ENCODE measurements at regions not wholly inside any gene's neighbourhood (a gene's known extent, or its start where the extent isn't known, plus 50 kb on each side); places are given as distances from the start of the nearest gene placed in this dataset.

DNA sequence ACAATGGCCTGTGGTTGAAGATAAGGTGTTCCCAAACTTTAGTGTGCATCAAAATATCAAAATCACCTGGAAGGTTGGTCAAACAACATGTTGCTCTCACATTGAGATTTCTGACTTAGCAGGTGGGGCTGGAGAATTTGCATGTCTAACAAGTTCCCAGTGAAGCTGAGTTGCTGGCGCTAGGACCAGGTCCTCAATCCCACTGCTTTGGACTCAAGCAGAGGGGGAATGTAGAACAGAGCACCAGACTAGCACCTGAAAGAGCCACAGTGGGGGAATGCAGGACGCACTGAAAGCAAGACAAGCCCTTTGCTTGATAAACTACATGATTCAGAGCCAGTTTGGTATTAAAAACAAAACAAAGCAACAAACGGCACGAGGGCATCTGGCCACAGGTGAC lies 458.1 kb downstream of the MTRR start:
- DNase-seq (ENCODE audit: low spot score), result no peak

DNA sequence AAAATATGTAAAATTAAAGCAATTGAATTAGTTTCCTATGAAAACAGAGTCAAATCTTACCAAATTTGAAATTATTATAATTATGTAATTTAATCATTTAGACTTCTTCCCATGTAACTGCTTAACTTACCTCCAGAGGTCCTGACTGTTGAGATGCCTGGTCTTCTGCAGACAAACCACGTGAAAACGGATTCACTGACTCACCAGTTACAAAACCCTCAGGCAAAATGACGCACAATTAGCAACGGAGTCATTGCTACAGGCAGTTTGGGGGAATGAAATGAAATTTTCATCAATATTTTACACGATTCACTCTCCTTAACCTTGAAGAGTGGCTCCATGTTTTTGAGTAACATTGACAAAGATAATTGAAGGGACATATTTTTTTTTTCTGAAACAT lies 460.8 kb downstream of the MTRR start:
- DNase-seq (ENCODE audit: low spot score), result no peak

DNA sequence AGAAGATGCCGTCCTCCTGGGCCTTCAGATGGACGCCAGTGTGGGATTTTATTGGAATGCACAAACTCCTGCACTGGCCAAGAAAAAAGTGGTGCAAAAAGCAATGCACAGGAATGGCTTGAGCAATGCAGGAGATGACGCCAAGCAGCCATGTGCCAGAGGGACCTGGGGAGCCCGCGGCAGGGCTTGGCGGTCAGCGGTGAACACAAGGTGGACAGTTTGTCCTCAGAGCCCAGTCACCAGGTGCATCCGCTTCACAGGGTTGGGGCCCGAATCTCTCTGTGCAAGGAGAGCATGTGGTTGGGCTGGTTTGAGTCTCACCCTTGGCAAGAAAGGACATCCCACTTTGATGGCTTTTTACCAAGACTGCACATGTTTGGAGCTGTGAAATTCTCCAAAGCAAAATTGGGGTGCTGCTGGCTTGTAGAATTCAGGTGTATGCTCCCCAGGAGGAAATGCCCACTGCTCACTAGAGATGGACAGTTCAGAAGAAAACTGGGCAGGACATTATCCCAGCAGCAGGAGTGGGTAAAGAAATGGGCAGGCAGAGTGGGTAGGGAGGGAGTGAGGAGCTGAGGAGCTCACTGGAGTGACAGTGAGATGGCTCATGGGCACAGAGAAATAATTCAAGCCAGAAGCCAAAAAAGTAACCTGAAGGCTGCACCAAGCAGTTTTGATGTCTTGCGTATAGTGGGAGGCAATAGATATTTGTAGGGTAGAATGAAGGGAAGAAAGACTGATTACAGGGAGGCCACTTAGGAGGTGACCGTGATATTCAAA lies 463.9 kb downstream of the MTRR start:
- no peak for DNase-seq (ENCODE audit: low spot score)

DNA sequence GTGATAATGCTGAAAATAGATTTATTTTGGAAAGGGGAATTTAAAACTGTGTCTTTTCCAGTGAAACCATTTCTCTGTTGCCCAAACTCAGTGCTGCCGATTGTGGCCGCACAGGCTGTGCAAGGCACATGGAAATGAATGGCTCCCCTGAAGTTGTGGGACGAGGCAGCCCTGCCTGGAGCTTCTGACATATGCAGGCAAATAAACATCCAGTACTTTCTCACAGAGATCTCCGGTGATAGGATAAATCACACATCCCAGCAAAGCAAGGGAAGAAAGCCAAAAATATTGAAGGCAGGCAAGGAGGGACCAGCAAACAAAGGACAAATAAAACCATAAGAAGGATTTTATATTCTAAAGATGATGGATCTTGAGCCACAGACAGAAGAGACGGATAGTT lies 464.5 kb downstream of the MTRR start:
- no peak for DNase-seq (ENCODE audit: low spot score)

DNA sequence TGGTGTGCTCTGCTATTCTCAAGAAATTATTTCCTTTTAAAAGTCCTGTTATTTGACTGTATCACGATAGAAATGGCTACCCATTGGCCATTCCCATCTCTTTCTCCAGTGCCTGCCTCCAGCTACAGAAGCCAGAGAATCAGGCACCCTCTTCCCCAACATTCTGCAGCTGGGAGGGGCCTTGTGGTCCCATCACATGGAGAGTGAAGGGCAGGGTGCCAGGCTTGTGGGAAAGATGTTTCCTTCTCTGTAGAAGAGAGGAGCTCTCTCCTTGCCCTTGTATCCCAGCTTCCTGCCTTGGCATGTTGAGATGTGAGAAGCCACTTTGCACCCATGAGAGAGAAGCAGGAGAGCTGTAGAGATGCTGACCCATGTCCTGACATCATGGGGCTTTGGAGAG lies 465.0 kb downstream of the MTRR start:
- DNase-seq (ENCODE audit: low spot score), result no peak

DNA sequence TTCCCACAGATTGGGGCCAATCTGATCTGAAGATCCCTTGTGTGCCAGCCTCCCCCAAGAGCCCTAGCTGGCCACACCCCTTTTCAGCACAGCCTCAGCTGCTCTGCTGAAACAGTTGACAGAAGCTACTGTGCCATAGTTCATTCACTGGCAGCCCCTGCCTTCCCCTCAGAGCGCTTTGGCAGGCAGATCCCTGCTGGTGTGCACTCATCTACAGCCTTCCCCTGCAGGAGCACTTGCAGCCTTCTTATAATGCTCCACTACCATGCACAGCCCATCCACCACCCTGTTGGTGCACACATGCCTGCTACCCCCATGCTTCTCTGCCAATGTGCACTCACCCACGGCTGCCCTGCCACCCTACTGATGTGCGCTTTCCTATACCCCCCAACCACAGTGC lies 471.3 kb downstream of the MTRR start:
- DNase-seq (ENCODE audit: low spot score), result no peak

DNA sequence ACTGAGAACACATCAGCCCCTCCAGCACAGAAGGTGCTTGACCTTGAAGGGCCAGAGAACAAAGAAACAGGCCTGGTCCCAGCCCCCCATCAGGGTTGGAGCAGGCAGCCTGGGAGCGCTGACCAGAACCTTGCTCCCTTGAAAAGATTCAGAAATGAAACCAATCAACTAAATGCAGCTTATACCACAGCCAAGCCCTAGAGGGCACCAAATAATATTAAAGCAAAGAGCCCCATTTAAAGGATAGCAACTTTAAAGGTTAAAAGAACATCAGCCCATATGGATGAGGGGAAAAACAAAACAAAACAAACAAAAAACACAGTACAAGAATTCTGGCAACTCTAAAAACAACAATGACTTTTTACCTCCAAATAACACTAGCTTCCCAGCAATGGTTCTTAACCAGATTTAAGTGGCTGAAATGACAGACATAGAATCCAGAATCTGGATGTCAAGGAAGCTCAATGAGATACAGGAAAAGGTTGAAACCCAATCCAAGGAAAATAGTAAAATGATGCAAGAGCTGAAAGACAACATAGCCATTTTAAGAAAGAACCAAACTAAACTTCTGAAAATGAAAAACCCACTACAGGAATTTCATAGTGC lies 471.9 kb downstream of the MTRR start:
- peak; percentile 13 for DNase-seq (ENCODE audit: low spot score)

DNA sequence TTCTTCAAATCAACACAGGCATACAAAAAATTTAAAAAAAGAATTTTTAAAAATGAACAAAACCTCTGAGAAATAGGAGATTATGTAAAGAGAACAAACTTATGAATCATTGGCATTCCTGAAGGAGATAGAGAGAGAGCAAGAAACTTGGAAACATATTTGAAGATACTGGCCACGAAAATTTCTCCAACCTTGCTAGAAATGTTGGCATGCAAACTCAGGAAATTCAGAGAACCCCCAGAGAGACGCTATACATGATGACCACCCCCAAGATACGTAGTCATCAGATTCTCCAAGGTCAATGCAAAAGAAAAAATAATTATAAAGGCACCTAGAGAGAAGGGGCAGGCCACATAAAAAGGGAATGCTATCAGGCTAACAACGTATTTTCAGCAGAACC lies 472.5 kb downstream of the MTRR start:
- no peak for DNase-seq (ENCODE audit: low spot score)

DNA sequence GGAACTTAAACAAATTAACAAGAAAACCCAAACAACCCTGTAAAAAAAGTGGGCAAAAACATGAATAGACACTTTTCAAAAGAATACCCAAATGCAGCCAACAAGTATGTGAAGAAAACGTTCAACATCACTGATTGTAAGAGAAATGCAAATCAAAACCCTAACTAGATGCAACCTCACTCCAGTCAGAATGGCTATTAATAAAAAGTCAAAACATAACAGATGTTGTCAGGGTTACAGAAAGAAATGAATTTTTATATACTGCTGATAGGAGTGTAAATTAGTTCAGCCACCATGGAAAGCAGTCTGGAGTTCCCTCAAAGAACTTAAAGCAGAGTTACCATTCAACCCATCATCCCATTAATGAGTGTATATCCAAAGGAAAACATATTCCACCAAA lies 479.0 kb downstream of the MTRR start:
- DNase-seq (ENCODE audit: low spot score), result no peak

DNA sequence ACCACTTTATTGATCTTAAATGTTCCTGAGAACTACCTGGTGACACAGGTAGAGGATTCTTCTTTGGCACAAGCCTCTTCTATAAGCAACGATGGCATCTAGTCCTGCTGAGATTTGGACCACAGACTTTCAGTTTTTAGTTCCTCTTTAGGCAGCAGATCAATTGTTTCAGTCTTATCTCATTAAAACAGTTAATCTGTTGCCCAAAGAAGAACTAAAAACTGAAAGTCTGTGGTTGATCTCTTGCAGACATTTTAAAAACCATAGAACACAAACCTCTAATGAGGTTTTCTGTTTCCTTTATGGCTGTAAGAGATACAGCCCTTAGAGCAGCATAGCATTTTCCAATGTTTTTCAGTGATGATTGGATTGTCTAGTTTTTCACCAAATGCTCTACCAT lies 480.9 kb downstream of the MTRR start:
- no peak for DNase-seq (ENCODE audit: low spot score)

DNA sequence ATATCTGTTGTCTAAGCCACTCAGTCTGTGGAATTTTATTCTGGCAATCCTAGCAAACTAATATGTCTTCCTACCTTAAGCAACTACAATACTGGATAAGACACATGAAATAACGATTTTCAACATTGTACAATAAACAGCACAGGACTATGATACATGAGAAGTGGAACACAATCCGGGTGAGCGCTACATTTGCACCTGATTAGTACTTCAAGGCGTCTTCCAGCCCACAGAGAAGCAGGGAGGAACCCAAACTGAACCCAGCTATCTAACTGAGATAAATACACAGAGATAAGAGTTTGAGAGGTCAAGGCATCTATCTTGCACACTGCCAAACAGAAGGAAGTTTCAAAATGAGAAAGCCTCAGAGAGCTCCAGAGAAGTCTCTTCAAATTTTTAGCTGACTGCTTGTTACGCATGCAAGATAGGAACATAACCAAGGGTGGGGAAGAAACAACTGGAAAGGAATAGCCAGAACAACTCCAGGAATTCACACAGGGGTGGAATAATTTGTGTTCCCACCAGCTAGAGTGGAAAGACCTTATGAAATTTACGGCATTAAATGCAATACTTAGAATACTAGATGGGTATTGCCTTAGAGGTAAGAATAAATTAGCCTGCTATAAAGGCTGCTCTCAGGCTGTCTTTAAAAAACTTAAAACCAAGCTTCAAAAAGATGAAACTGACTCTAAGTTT lies 481.8 kb downstream of the MTRR start:
- no peak for DNase-seq (ENCODE audit: low spot score)

DNA sequence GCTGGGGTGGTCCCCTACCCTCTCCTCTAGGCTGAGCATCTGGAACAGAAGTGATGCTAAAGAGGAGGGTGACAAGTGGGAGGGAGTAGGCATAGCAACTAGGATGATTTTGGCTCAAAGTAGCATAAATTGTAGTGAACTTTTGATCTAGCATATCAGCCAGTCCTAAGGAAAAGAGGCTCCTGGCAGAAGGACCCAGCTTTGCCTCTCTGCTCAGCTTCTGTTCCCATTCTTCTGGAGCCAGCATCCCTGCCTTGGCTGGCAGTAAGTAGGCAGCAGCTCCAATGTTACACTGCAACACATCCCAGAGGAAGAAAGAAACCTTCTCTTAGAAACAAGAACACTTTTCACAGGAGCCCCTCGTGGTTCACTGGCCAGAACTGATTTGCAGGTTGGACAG lies 487.0 kb downstream of the MTRR start:
- no peak for DNase-seq (ENCODE audit: low spot score)

DNA sequence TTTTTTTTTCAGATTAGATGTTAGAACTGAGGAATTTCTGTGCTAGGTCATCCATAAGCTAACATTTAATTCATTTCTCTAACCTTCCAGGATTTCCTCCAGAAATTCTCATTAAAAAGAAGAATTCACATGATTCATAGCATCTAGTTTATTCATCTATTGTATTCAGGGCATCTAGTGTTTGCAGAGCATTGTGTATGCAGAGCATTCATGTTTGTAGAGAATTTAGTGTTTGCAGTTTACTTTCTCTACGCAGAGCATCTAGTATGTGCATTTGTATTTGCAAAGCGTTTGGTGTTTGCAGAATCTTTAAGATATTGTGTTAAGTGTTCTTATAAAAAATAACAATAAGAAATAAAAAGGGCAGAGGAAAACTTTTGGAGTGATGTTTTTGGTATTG lies 491.1 kb downstream of the MTRR start:
- no peak for DNase-seq (ENCODE audit: low spot score)

DNA sequence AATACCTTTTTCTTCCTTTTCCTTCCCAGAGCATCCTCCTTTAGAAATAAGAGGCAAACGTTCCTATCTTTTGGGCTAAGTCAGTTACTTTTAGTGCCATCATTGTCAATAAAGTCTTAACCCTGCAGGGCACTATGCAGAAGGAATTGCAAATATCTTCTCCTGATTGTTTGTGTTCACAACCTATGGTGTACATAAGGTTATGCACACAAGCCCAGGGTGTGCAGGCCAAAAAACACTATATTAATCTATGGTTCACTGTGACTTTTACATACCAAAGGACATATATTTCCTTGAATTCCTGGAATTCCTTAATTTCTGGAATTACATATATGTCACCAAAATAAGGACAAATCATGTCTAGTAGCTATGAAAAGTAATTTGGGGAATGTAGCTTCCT lies 493.5 kb downstream of the MTRR start:
- DNase-seq (ENCODE audit: low spot score), result no peak

DNA sequence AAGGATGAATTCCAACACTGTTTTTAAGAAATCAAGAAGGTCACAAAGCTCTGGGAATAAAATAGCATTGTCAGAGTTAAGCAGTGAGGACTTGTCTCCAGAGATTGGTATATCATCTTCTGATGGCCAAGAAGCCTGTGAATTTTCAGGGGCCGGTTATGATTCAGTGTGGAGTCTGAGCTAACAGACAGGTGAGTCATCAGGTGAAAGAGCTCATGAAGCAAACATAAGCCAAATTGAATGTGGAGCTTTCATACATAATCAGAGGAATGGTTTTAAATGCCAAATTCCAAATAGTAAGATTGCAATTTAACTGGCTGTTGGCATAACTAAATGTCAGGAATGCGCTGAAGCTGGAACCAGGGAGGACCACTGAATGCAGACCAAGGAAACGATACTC lies 494.2 kb downstream of the MTRR start:
- no peak for DNase-seq (ENCODE audit: low spot score)

DNA sequence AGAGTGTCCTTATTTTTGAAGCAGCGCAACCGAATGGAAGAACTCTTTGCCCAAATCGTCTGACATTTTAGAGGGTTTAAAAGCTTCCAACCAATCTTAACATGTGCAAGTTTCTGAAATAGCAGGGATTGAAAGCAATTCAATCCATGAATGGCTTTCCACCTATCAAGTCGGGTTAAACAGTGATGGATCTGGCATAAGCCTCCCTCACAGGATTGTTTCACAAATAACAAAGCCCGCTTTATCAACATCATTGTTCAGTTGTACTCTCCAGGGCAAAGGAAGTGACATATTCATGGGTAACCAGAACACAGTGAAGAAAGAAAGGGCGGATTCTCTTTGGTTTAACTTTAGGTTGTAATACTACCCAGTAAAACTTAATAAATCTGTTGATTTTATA lies 497.3 kb downstream of the MTRR start:
- no peak for DNase-seq (ENCODE audit: low spot score)

DNA sequence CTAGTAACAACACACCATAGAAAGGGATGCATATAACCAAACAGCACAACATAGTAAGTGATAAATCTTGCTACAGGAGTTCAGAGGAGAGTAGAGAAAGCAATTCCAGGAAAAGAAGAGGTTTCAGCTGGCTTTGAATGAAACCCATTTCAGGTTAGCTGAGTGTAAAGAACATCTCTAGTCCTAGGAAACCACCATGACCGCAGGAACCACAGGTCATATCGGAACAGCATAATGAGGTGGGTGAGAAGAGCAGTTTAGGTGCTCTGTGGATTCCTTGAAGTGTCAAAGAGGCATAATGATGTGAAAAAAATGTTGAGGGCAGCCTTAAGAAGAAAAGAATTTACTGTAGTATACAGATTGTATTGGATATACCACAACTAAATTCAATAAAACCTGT lies 507.5 kb downstream of the MTRR start:
- no peak for DNase-seq (ENCODE audit: low spot score)

DNA sequence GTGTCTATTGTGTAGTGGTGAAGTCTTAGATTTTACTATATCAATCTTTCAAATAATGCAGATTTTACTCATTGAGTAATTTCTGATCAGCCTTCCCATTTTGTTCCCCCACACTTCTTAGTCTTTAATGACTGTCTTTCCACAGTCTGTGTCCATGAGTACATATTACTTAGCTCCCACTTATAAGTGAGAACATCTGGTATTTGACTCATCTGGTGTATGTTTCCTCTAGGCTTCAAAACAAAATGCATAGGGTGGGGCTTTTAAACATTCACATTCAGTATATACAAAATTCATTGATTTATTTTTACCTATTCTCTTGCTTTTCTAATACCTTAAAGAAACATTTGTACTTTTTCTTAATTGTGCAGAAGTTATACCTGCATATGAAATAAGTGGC lies 513.0 kb downstream of the MTRR start:
- no peak for DNase-seq (ENCODE audit: low spot score)

DNA sequence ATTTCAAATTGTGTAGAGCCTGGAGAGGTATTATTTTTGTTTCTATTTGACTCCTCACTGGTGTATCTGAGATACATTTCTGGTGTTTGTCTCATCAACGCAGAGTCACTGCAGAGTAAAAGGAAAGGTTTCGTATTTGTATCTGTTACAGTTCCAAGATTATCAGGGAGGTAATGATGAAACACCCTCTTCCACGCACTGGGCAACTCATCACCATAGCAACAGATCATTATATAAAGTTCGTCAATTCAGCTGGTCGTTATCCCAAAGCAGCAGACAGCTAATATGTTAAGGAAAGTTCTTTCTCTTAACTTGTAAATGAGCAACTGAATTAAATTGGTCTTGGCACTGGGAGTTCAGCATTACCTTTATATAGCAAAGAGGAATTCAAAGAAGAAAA lies 513.5 kb downstream of the MTRR start:
- DNase-seq (ENCODE audit: low spot score), result no peak

DNA sequence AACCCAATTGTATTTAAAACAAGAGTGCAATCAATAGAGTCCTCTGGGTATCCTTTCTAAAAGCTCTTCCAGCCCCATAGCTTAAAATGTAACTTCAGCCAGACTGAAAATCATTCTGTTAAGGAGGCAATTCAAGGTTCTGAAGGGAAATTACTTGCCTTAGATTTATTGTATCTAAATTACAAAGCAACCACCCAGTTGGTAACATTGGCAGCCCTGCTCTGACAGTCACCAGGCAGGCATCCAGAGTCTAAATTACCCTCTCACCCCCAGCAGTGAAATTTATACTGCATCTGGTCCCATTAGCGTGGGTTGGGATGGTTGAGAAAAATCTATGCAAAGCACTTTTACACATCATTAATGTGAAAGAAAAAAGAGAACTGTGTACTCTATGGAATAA lies 514.7 kb downstream of the MTRR start:
- DNase-seq (ENCODE audit: low spot score), result no peak

DNA sequence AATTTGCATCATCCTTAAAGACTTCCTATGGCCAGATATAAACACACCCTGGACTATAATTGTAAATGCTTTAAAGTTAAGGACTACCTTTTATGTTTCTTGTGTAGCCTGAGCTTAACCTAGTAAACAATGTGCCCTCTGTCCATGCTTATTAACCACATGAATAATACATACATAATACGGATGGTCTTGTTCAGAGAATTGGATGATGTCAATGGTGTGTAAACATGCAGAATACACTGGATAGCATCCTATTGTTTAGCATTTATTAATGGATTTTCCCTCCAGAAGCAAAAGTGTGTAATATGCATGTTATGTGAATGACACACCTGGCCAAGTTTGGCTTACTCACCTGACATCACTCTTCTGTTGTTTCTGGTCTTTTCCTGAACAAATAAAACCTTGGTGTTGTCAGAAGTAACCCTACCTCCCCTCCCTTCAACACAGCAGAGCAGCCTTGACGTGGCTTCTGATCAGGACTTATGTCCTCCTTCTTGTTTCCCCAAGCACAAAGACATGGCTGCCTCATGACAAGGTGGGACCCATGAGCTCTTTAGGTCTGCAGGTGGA lies 517.9 kb downstream of the MTRR start:
- DNase-seq (ENCODE audit: low spot score), result no peak

DNA sequence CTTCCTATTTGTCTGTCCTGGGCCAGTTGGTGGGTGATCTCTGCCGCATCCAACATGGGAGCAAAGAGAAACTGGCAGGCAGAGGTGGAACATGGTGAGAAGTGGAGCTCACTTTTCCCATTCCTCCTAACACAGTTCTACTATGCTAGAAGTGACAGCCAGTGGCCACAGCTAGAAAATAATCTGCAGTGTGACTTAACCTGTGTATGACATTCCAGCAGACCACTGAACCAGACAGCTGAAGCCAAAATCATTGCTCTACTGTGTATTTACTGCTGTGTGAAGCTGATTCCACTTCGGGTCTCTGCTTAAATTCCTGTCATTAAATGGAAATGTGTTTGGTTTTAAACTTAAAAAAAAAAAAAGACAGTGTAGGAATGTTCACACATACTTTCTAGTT lies 523.0 kb downstream of the MTRR start:
- no peak for DNase-seq (ENCODE audit: low spot score)

DNA sequence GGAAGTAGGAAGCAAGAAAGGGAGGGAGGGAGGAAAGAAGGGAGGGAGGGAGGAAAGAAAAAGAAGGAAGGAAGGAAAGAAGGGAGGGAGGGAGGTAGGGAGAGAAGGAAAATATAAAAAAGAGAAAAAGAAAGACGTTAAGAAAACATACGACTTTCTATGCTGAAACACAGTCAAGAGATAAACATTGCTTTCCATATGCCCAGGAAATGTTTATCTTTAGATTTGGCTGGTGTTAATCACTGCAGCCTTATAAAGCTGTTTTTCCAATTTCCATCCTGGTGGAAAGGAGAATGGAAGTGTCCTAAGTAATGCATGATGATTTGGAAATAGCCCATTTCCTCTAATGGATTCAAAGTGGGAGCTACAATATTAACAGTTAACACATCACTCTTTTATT lies 524.3 kb downstream of the MTRR start:
- DNase-seq (ENCODE audit: low spot score), result no peak
